KMS-11 (cell line): ENCODE measurements at regions not wholly inside any gene's neighbourhood (a gene's known extent, or its start where the extent isn't known, plus 50 kb on each side); places are given as distances from the start of the nearest gene placed in this dataset.

Source experiments
- H2AFZ ChIP-seq: fragments of 200-600 bp; sonication (generic); 2 replicates; pipeline ENCODE4 v1.6.1; 2016; ENCODE audit warnings: antibody characterized with exemption, mixed run types, low read depth
- H3K27ac ChIP-seq: fragments of 200-600 bp; sonication (generic); 2 replicates; pipeline ENCODE4 v1.6.1; 2016; ENCODE audit warnings: mild to moderate bottlenecking, mixed run types
- H3K27me3 ChIP-seq: fragments of 200-600 bp; sonication (generic); 2 replicates; pipeline ENCODE4 v1.6.1; 2017; ENCODE audit warnings: mild to moderate bottlenecking, low read depth, mixed run types, moderate library complexity; ENCODE audit not compliant: insufficient read depth
- H3K36me3 ChIP-seq: fragments of 200-600 bp; sonication (generic); 2 replicates; pipeline ENCODE4 v1.6.1; 2017; ENCODE audit warnings: mild to moderate bottlenecking, mixed run types; ENCODE audit not compliant: insufficient read depth
- H3K4me1 ChIP-seq: fragments of 200-600 bp; sonication (generic); 2 replicates; pipeline ENCODE4 v1.6.1; 2016; ENCODE audit warnings: mild to moderate bottlenecking, low read depth, mixed run types; ENCODE audit not compliant: poor library complexity, severe bottlenecking
- H3K4me2 ChIP-seq: fragments of 200-600 bp; sonication (generic); 2 replicates; pipeline ENCODE4 v1.7.0; 2016; ENCODE audit warnings: mild to moderate bottlenecking, mixed run types
- H3K4me3 ChIP-seq: fragments of 200-600 bp; sonication (generic); IDR thresholded peaks from 2 replicates; pipeline ENCODE4 v1.6.1; 2017; ENCODE audit warnings: low read depth, low read length, mixed read lengths; ENCODE audit not compliant: insufficient read depth
- H3K79me2 ChIP-seq: fragments of 200-600 bp; sonication (generic); 2 replicates; pipeline ENCODE4 v1.6.1; 2016; ENCODE audit warnings: low read depth, mixed run types; ENCODE audit not compliant: insufficient read depth
- H3K9ac ChIP-seq: fragments of 200-600 bp; sonication (generic); 2 replicates; pipeline ENCODE4 v1.6.1; 2016; ENCODE audit warnings: mild to moderate bottlenecking, mixed run types
- H4K20me1 ChIP-seq: fragments of 200-600 bp; sonication (generic); 2 replicates; pipeline ENCODE4 v1.6.1; 2016; ENCODE audit warnings: mild to moderate bottlenecking, mixed run types; ENCODE audit not compliant: insufficient read depth
- TF ChIP-seq, protein P1 (sequence below): fragments of 200-600 bp; sonication (generic); conservative IDR thresholded peaks from 2 replicates; pipeline ENCODE4 v1.6.1; 2017; ENCODE audit warnings: low read depth, mild to moderate bottlenecking, antibody characterized with exemption, low read length, moderate library complexity, mixed read lengths

DNA sequence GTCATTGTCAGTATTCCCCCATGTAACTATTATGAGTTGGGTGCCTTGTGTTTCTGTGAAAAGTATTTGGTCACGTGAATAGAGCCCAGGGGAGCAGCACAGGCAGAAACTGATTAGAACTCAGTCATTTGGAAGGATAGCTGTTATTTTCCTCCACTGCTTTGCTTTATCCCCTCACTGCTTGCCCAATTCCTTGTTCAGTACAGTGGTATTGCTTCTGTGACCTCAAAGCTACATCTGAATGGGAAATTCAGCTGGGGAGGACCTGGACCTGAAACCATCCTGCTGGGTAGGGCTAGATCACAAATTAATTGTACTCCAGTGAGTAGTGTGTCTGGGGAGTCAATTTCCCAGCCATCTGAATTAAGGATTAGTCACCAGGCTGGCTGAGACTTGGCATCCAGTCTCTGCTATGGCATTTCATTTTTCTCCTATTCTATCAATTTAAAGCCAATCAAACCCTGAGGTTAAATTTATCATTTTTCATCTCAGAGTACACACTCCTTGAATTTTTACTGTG, 1231.6 kb upstream of the GYPC start:
- H3K27me3 ChIP-seq = no peaks in the 10 kb centered on the region
- H3K27ac ChIP-seq = no peak overlapping the region
- TF ChIP-seq, protein P1, sequence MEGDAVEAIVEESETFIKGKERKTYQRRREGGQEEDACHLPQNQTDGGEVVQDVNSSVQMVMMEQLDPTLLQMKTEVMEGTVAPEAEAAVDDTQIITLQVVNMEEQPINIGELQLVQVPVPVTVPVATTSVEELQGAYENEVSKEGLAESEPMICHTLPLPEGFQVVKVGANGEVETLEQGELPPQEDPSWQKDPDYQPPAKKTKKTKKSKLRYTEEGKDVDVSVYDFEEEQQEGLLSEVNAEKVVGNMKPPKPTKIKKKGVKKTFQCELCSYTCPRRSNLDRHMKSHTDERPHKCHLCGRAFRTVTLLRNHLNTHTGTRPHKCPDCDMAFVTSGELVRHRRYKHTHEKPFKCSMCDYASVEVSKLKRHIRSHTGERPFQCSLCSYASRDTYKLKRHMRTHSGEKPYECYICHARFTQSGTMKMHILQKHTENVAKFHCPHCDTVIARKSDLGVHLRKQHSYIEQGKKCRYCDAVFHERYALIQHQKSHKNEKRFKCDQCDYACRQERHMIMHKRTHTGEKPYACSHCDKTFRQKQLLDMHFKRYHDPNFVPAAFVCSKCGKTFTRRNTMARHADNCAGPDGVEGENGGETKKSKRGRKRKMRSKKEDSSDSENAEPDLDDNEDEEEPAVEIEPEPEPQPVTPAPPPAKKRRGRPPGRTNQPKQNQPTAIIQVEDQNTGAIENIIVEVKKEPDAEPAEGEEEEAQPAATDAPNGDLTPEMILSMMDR = no peak
- H4K20me1 ChIP-seq = no peaks in the 10 kb centered on the region
- H3K9ac ChIP-seq = no peak overlapping the region
- no peak overlapping the region for H2AFZ ChIP-seq
- no peaks in the 10 kb centered on the region for H3K79me2 ChIP-seq
- no peaks in the 10 kb centered on the region for H3K4me1 ChIP-seq
- no peak overlapping the region for H3K4me3 ChIP-seq
- no peak overlapping the region for H3K4me2 ChIP-seq
- H3K36me3 ChIP-seq = no peaks in the 10 kb centered on the region

DNA sequence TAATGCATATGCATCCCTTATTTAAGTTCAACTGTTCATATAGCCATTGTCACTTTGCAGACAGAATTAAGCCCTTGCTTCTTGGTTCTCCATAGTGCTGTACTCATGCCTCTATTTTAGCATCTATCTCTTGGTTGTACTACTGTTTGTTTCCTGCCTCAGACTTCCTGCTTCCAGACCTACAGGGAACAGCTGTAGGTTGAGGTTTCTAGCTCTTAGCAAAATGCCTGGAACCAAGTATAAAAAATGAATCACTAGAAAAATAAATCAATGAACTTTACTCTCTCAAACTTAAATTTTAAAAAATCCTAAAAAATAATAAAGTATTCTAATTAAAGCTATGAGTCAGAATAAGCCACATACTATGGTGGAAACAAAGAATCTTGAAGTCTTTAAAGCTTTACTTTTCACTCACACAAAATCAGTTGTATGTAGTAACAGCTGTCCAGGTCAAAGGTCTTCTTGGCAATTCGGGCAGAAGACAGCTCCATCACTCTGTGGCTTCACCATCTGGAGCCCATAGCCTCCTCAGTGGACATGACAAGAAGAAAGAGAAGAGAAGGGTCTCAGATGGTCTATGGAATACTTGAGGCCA, 1228.1 kb upstream of the GYPC start:
- H3K9ac ChIP-seq = no peak overlapping the region
- H3K4me2 ChIP-seq = no peak overlapping the region

DNA sequence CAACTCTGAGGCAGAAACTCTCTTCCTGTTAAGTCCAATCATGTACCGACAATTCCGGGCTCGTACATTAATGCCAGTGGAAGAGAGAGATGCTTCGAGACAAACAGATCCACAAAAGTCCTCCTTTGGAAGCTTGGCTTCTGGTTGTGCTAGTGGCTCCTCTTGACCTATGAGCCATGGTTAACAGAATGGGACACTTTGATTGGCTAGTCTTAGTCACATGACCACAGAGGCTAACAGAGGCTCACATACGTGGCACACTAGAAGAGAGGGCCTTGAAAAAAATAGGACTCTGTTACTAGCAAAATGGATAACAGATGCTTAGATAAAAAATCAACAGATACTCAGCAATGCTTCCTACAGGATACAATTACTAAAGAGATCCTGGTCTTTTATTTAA, 1211.9 kb upstream of the GYPC start:
- no peaks in the 10 kb centered on the region for H3K27me3 ChIP-seq
- H3K27ac ChIP-seq = no peak overlapping the region
- no peaks in the 10 kb centered on the region for H3K4me1 ChIP-seq
- H3K4me3 ChIP-seq = no peak overlapping the region
- no peak overlapping the region for H3K9ac ChIP-seq
- no peak overlapping the region for H2AFZ ChIP-seq
- H3K4me2 ChIP-seq = no peak overlapping the region
- no peaks in the 10 kb centered on the region for H3K79me2 ChIP-seq
- TF ChIP-seq, protein P1 = no peak
- H4K20me1 ChIP-seq = no peaks in the 10 kb centered on the region
- H3K36me3 ChIP-seq = no peaks in the 10 kb centered on the region

More for the DNA sequence above, 1228.1 kb upstream of the GYPC start:
- H4K20me1 ChIP-seq = no peaks in the 10 kb centered on the region
- no peaks in the 10 kb centered on the region for H3K27me3 ChIP-seq
- no peaks in the 10 kb centered on the region for H3K79me2 ChIP-seq
- H3K4me1 ChIP-seq = no peaks in the 10 kb centered on the region
- no peaks in the 10 kb centered on the region for H3K36me3 ChIP-seq
- no peak overlapping the region for H2AFZ ChIP-seq
- H3K27ac ChIP-seq = no peak overlapping the region
- TF ChIP-seq, protein P1 = no peak
- no peak overlapping the region for H3K4me3 ChIP-seq

DNA sequence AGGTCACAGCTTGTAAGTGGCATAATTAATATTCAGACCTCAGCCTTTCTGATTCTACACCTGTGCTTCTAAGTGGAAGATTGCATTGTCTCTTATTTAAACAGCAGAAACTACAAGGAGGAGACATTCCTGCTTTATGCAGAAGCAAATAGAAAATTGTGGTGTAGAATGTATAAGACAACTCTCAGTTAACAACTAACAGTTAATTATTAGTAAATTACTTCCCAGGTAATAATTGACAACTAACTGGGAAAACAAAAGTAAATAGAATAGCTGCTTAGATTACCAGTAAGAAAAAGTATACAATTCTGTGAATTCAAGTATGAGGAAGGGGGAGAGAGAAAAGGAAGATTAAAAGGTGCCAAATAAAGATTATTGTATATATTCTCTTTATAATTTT, 1210.5 kb upstream of the GYPC start:
- Histone ChIP-seq H2AFZ (no peak overlapping the region), H3K4me2 (no peak overlapping the region), H3K27me3 (no peaks in the 10 kb centered on the region), H3K79me2 (no peaks in the 10 kb centered on the region), H3K4me3 (no peak overlapping the region), H3K4me1 (no peaks in the 10 kb centered on the region), H3K9ac (no peak overlapping the region), H3K36me3 (no peaks in the 10 kb centered on the region), H3K27ac (no peak overlapping the region), H4K20me1 (no peaks in the 10 kb centered on the region)
- TF ChIP-seq, protein P1 = no peak
